Astrocyte (in vitro differentiated cells and primary cell): ENCODE measurements at regions not wholly inside any gene's neighbourhood (a gene's known extent, or its start where the extent isn't known, plus 50 kb on each side); places are given as distances from the start of the nearest gene placed in this dataset.

Experiments
- CTCF ChIP-seq: IDR thresholded peaks from 2 replicates; pipeline ENCODE4 v1.5.1; 2011; ENCODE audit warnings: low read depth, mild to moderate bottlenecking, inconsistent platforms, low read length, moderate library complexity; ENCODE audit not compliant: insufficient read depth
- EZH2 ChIP-seq: IDR thresholded peaks from 2 replicates; pipeline ENCODE4 v1.6.1; 2012; ENCODE audit warnings: mild to moderate bottlenecking, low read length, inconsistent platforms; ENCODE audit not compliant: insufficient read depth

GRCh38 chr13:48827709-48828108 lies 148.0 kb upstream of the FNDC3A start:
- TF ChIP-seq CTCF (no peak), EZH2 (no peak)
